ENCODE measurements at regions not wholly inside any gene's neighbourhood (a gene's known extent, or its start where the extent isn't known, plus 50 kb on each side); places are given as distances from the start of the nearest gene placed in this dataset.

- no peak for FAIRE-seq
- 59 to 68% methylated on average over 4 of the region's 4 CpGs for WGBS, 2 donors
- intact Hi-C loops (cut with DNase I) = no loop called here
These were observed 255.6 kb upstream of the FERD3L start for GRCh38 chr7:19400758-19401254.

GRCh38 chr7:19397911-19398310 is 252.7 kb upstream of the FERD3L start:
- 52 to 60% methylated on average over 4 of the region's 4 CpGs for WGBS, 2 donors
- no peaks in the 10 kb centered on the region for H3K9me3 ChIP-seq
- no peak overlapping the region for H3K27ac ChIP-seq
- no peak for TF ChIP-seq CTCF (IDR thresholded peaks at IDR 0.05)
- H3K27me3 ChIP-seq = no peaks in the 10 kb centered on the region
- FAIRE-seq (no peak), ATAC-seq (peak in 1 of 4 donors; percentile 57), DNase-seq (no peak)
- H3K36me3 ChIP-seq = no peaks in the 10 kb centered on the region
- H3K4me1 ChIP-seq = no peaks in the 10 kb centered on the region
- H3K4me3 ChIP-seq = no peak overlapping the region
- intact Hi-C loops (cut with DNase I) = no loop called here

More at GRCh38 chr7:19400758-19401254, 255.6 kb upstream of the FERD3L start:
- no peak for TF ChIP-seq CTCF (IDR thresholded peaks at IDR 0.05)
- Histone ChIP-seq H3K27me3 (no peaks in the 10 kb centered on the region), H3K9me3 (no peaks in the 10 kb centered on the region), H3K27ac (no peak overlapping the region), H3K4me3 (no peak overlapping the region), H3K4me1 (no peaks in the 10 kb centered on the region), H3K36me3 (no peaks in the 10 kb centered on the region)
- DNase-seq = no peak
- no peak for ATAC-seq

GRCh38 chr7:19392246-19392645 is 247.0 kb upstream of the FERD3L start:
- no peak for ATAC-seq
- WGBS, 2 donors = 53 to 63% methylated on average over 3 of the region's 3 CpGs
- DNase-seq = no peak
- Histone ChIP-seq H3K27me3 (no peaks in the 10 kb centered on the region), H3K4me1 (no peaks in the 10 kb centered on the region), H3K9me3 (no peaks in the 10 kb centered on the region), H3K36me3 (no peaks in the 10 kb centered on the region), H3K4me3 (no peak overlapping the region), H3K27ac (no peak overlapping the region)
- TF ChIP-seq CTCF (IDR thresholded peaks at IDR 0.05) = no peak
- FAIRE-seq = no peak
- intact Hi-C loops (cut with DNase I) = no loop called here

GRCh38 chr7:19390795-19391194 is 245.6 kb upstream of the FERD3L start:
- TF ChIP-seq CTCF (IDR thresholded peaks at IDR 0.05) = no peak
- no peaks in the 10 kb centered on the region for H3K9me3 ChIP-seq
- FAIRE-seq (no peak), DNase-seq (no peak), ATAC-seq (no peak)
- no peaks in the 10 kb centered on the region for H3K36me3 ChIP-seq
- intact Hi-C loops (cut with DNase I) = no loop called here
- H3K4me1 ChIP-seq = no peaks in the 10 kb centered on the region
- no peak overlapping the region for H3K27ac ChIP-seq
- no peaks in the 10 kb centered on the region for H3K27me3 ChIP-seq
- no peak overlapping the region for H3K4me3 ChIP-seq
- WGBS, 2 donors = 28 to 30% methylated on average over 5 of the region's 5 CpGs

GRCh38 chr7:19381321-19381720 is 236.1 kb upstream of the FERD3L start:
- DNase-seq (no peak), FAIRE-seq (no peak), ATAC-seq (no peak)
- no peaks in the 10 kb centered on the region for H3K9me3 ChIP-seq
- intact Hi-C loops (cut with DNase I) = no loop called here
- H3K27me3 ChIP-seq = no peaks in the 10 kb centered on the region
- TF ChIP-seq CTCF (IDR thresholded peaks at IDR 0.05) = no peak
- H3K4me3 ChIP-seq = no peak overlapping the region
- no peak overlapping the region for H3K27ac ChIP-seq
- no peaks in the 10 kb centered on the region for H3K4me1 ChIP-seq
- WGBS, 2 donors = 55 to 76% methylated on average over 1 of the region's 1 CpG
- H3K36me3 ChIP-seq = no peaks in the 10 kb centered on the region
